HepG2 (cell line): ENCODE measurements at regions not wholly inside any gene's neighbourhood (a gene's known extent, or its start where the extent isn't known, plus 50 kb on each side); places are given as distances from the start of the nearest gene placed in this dataset.

Experiments
- NFE2L1 ChIP-seq: sonication (generic); formaldehyde crosslinking; IDR thresholded peaks from 2 replicates; pipeline ENCODE4 v1.4.0; 2020; ENCODE audit warnings: missing genetic modification reagents, mild to moderate bottlenecking, borderline replicate concordance
- POLR2A ChIP-seq, 2 experiments: IDR thresholded peaks; 2 replicates each; pipeline ENCODE4 v1.6.1; 2011; ENCODE audit warnings: low read depth in 2 of 2, low read length in 2 of 2, mild to moderate bottlenecking in 1 of 2, moderate library complexity in 1 of 2; ENCODE audit not compliant: insufficient read depth in 1 of 2
- SOX13 ChIP-seq, 3 experiments: fragments of 450-650 bp in 1 of 3; sonication (generic) in 1 of 3; formaldehyde crosslinking in 1 of 3; IDR thresholded peaks in 2 of 3; conservative IDR thresholded peaks in 1 of 3; 2 replicates each; pipeline versions ENCODE4 v1.5.0 to v1.6.1; 2016 to 2020; ENCODE audit warnings: antibody characterized with exemption in 1 of 3, mild to moderate bottlenecking in 1 of 3, missing compliant biosample characterization in 1 of 3, missing genetic modification reagents in 1 of 3, moderate library complexity in 1 of 3
- TCF12 ChIP-seq, 2 experiments: fragments of 450-650 bp in 1 of 2; sonication (generic) in 1 of 2; formaldehyde crosslinking in 1 of 2; IDR thresholded peaks; 2 replicates each; pipeline versions ENCODE4 v1.6.1 to v1.8.0; 2017 to 2022; ENCODE audit warnings: antibody characterized with exemption in 1 of 2, mild to moderate bottlenecking in 1 of 2, missing genetic modification reagents in 1 of 2, moderate library complexity in 1 of 2
- ZNF3 ChIP-seq: IDR thresholded peaks from 2 replicates; pipeline ENCODE4 v1.7.0; 2017; ENCODE audit warnings: inconsistent platforms
- ZNF530 ChIP-seq: sonication (generic); formaldehyde crosslinking; IDR thresholded peaks from 2 replicates; pipeline ENCODE4 v1.5.0; 2020; ENCODE audit warnings: low read depth, mild to moderate bottlenecking, missing genetic modification reagents
- ZNF777 ChIP-seq: sonication (generic); formaldehyde crosslinking; IDR thresholded peaks from 2 replicates; pipeline ENCODE4 v1.4.0; 2020; ENCODE audit warnings: missing genetic modification reagents
- TF ChIP-seq, protein P1 (sequence below): sonication (generic); formaldehyde crosslinking; IDR thresholded peaks from 2 replicates; pipeline ENCODE4 v1.4.0; 2020; ENCODE audit warnings: mild to moderate bottlenecking, missing genetic modification reagents

DNA sequence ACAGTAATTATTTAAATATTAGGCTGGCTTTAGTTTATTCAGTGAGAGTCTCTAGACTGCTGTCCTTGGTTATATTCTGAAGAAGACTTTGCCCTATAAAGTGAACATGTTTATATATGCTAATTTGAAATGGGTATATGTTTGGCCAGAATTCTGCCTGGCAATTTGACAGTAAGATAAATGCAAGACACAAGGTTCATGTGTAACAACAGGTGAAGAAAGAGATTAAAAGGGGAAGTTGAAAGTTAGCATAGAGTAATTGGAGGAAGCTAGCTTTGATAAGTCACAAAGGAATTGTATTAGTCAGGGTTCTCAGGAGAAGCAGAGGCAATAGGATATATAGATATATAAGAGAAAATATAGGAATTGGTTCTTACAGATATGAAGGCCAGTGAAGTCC lies 191.4 kb downstream of the CENPW start:
- TF ChIP-seq POLR2A (IDR thresholded peaks at IDR 0.05; ENCODE audit: insufficient read depth in 1 of 2, low read depth in 2 of 2, low read length in 2 of 2) (no peak), ZNF530 (CRISPR knock-in tag) (no peak), NFE2L1 (no peak), SOX13 (IDR thresholded peaks at IDR 0.05) (no peak), SOX13 (CRISPR knock-in tag; conservative IDR thresholded peaks at IDR 0.05 in 1 of 2, IDR thresholded peaks at IDR 0.05 in 1 of 2) (no peak), ZNF777 (CRISPR knock-in tag) (no peak), TCF12 (IDR thresholded peaks at IDR 0.05) (no peak), TCF12 (CRISPR knock-in tag; IDR thresholded peaks at IDR 0.05) (no peak), ZNF3 (CRISPR knock-in tag) (no peak)
- TF ChIP-seq, protein P1, sequence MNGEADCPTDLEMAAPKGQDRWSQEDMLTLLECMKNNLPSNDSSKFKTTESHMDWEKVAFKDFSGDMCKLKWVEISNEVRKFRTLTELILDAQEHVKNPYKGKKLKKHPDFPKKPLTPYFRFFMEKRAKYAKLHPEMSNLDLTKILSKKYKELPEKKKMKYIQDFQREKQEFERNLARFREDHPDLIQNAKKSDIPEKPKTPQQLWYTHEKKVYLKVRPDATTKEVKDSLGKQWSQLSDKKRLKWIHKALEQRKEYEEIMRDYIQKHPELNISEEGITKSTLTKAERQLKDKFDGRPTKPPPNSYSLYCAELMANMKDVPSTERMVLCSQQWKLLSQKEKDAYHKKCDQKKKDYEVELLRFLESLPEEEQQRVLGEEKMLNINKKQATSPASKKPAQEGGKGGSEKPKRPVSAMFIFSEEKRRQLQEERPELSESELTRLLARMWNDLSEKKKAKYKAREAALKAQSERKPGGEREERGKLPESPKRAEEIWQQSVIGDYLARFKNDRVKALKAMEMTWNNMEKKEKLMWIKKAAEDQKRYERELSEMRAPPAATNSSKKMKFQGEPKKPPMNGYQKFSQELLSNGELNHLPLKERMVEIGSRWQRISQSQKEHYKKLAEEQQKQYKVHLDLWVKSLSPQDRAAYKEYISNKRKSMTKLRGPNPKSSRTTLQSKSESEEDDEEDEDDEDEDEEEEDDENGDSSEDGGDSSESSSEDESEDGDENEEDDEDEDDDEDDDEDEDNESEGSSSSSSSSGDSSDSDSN = no peak
